K562 (cell line): ENCODE measurements at regions not wholly inside any gene's neighbourhood (a gene's known extent, or its start where the extent isn't known, plus 50 kb on each side); places are given as distances from the start of the nearest gene placed in this dataset.

Experiments used
- ATAC-seq: fragments of 200-7000 bp; cut with Tn5 transposase; 3 replicates; pipeline ENCODE4 v1.9.1; 2020; ENCODE audit warnings: moderate library complexity
- BruUV-seq: library from RNA; stranded (reverse); fragments of 400-500 nt; replicated peaks from 2 replicates; lab custom pipeline; 2021; lab: Mats Ljungman, UMichigan
- CTCF ChIA-PET: fragments of 300-600 bp; formaldehyde crosslinking; extraction: SDS; loops from one replicate; lab custom pipeline; 2021; ENCODE audit warnings: low intra/inter-chr PET ratio; lab: Yijun Ruan, JAX
- POLR2A ChIA-PET: fragments of 300-600, 350-650 bp; sonication (Branson Sonifier 250); formaldehyde crosslinking; extraction: SDS; loops from one replicate; lab custom pipeline; 2021; ENCODE audit warnings: antibody characterized with exemption, inconsistent platforms; lab: Yijun Ruan, JAX
- DNase-seq, 4 experiments: peaks; one replicate each; pipeline versions ENCODE4 v3.0.0 to v3.0.0-alpha.2; 2011 to 2018; ENCODE audit warnings: low spot score in 3 of 4, mixed read lengths in 3 of 4; ENCODE audit errors: extremely low read depth in 1 of 4
- FAIRE-seq: peaks from 2 replicates; lab custom pipeline; 2011; peaks lifted over from hg19 to GRCh38; lab: Jason Lieb, UNC
- H2AFZ ChIP-seq: 2 replicates; pipeline ENCODE4 v1.6.0; 2011; ENCODE audit warnings: low read depth, low read length, control low read depth, inconsistent platforms
- H3K27ac ChIP-seq: fragments of 200-600 bp; 3 replicates; pipeline ENCODE4 v1.8.0; 2011; ENCODE audit warnings: low read depth, mild to moderate bottlenecking, control low read depth, inconsistent platforms, low read length, moderate library complexity, mixed read lengths; ENCODE audit errors: extremely low read depth
- H3K27me3 ChIP-seq, 2 experiments: fragments of 300-600 bp in 1 of 2; 2 replicates in 1 of 2; 3 replicates in 1 of 2; pipeline versions ENCODE4 v1.6.0 to v1.8.0; 2011; ENCODE audit warnings: inconsistent platforms in 2 of 2, low read length in 2 of 2, mild to moderate bottlenecking in 1 of 2, mixed read lengths in 1 of 2, moderate library complexity in 1 of 2; ENCODE audit not compliant: control insufficient read depth in 2 of 2, insufficient read depth in 2 of 2
- H3K36me3 ChIP-seq: fragments of 300-600 bp; 3 replicates; pipeline ENCODE4 v1.8.0; 2011; ENCODE audit warnings: mild to moderate bottlenecking, low read length, inconsistent platforms; ENCODE audit not compliant: control insufficient read depth, insufficient read depth
- H3K4me1 ChIP-seq, 2 experiments: fragments of 200-600 bp in 1 of 2; replicated peaks in 1 of 2; 2 replicates in 1 of 2; 3 replicates in 1 of 2; pipeline versions ENCODE4 v1.5.1 to v1.8.0; 2011; ENCODE audit warnings: inconsistent platforms in 2 of 2, low read length in 2 of 2, mild to moderate bottlenecking in 1 of 2, mixed read lengths in 1 of 2, moderate library complexity in 1 of 2; ENCODE audit not compliant: control insufficient read depth in 2 of 2, insufficient read depth in 2 of 2
- H3K4me2 ChIP-seq: 2 replicates; pipeline ENCODE4 v1.6.1; 2011; ENCODE audit warnings: low read length, control low read depth, inconsistent platforms, mixed read lengths; ENCODE audit not compliant: insufficient read depth
- H3K4me3 ChIP-seq: fragments of 200-600 bp; sonication (generic), shearing (Covaris generic); 2 replicates; pipeline ENCODE4 v1.5.1; 2016; ENCODE audit warnings: control low read depth, inconsistent platforms
- H3K79me2 ChIP-seq: fragments of 200-600 bp; 3 replicates; pipeline ENCODE4 v1.8.0; 2011; ENCODE audit warnings: low read length, inconsistent platforms; ENCODE audit not compliant: control insufficient read depth, insufficient read depth
- H3K9ac ChIP-seq, 2 experiments: 2 replicates each; pipeline versions ENCODE4 v1.6.0 to v1.6.1; 2011; ENCODE audit warnings: low read depth in 2 of 2, low read length in 2 of 2, control low read depth in 1 of 2, inconsistent platforms in 1 of 2, mild to moderate bottlenecking in 1 of 2, mixed read lengths in 1 of 2; ENCODE audit not compliant: insufficient read depth in 1 of 2
- H3K9me1 ChIP-seq: one replicate; pipeline ENCODE4 v1.6.0; 2011; ENCODE audit warnings: inconsistent platforms, mild to moderate bottlenecking, low read length, moderate library complexity; ENCODE audit not compliant: control insufficient read depth, insufficient read depth
- H3K9me3 ChIP-seq: replicated peaks from 2 replicates; pipeline ENCODE4 v1.5.1; 2011; ENCODE audit warnings: low read depth, low read length, inconsistent platforms; ENCODE audit not compliant: control insufficient read depth, insufficient read depth
- H4K20me1 ChIP-seq: replicated peaks from 2 replicates; pipeline ENCODE4 v1.6.1; 2011; ENCODE audit warnings: low read length, inconsistent platforms, mixed read lengths; ENCODE audit not compliant: control insufficient read depth, insufficient read depth
- ATF3 ChIP-seq, 2 experiments: fragments of 450-650 bp in 1 of 2; sonication (generic) in 1 of 2; formaldehyde crosslinking in 1 of 2; IDR thresholded peaks in 1 of 2; conservative IDR thresholded peaks in 1 of 2; 2 replicates each; pipeline versions ENCODE4 v1.6.1 to v1.8.1; 2016 to 2023; ENCODE audit warnings: mild to moderate bottlenecking in 2 of 2, moderate library complexity in 2 of 2, inconsistent platforms in 1 of 2, missing genetic modification reagents in 1 of 2
- BDP1 ChIP-seq: IDR thresholded peaks from 3 replicates; pipeline ENCODE4 v1.6.1; 2011; ENCODE audit not compliant: insufficient read length, insufficient read depth
- ETV5 ChIP-seq: sonication (generic); formaldehyde crosslinking; IDR thresholded peaks from 2 replicates; pipeline ENCODE4 v1.4.0; 2020; ENCODE audit warnings: low read depth, mild to moderate bottlenecking, missing genetic modification reagents
- GATA2 ChIP-seq: sonication (generic); formaldehyde crosslinking; IDR thresholded peaks from 2 replicates; pipeline ENCODE4 v1.4.0; 2020; ENCODE audit warnings: mild to moderate bottlenecking, missing genetic modification reagents
- GTF2F1 ChIP-seq: IDR thresholded peaks from 2 replicates; pipeline ENCODE4 v1.6.1; 2011; ENCODE audit warnings: low read depth, low read length, improper control_type of control experiment
- HOXB6 ChIP-seq: fragments of 250-450 bp; sonication (Bioruptor Pico); IDR thresholded peaks from 2 replicates; pipeline ENCODE4 v1.5.1; 2022; ENCODE audit warnings: mild to moderate bottlenecking, borderline replicate concordance
- KDM4B ChIP-seq, 2 experiments: fragments of 450-650 bp in 1 of 2; sonication (generic) in 1 of 2; IDR thresholded peaks; 2 replicates each; pipeline ENCODE4 v1.6.1; 2016 to 2017; ENCODE audit warnings: borderline replicate concordance in 2 of 2, antibody characterized with exemption in 1 of 2, low read depth in 1 of 2, mild to moderate bottlenecking in 1 of 2
- NFYB ChIP-seq: IDR thresholded peaks from 2 replicates; pipeline ENCODE4 v1.6.1; 2011; ENCODE audit warnings: mild to moderate bottlenecking, moderate library complexity; ENCODE audit not compliant: insufficient read length; ENCODE audit errors: extremely low read depth
- TSC22D4 ChIP-seq: fragments of 450-650 bp; IDR thresholded peaks from 2 replicates; pipeline ENCODE4 v1.6.1; 2016; ENCODE audit warnings: missing genetic modification characterization, missing biosample characterization, control low read depth
- ZNF316 ChIP-seq: fragments of 450-650 bp; IDR thresholded peaks from 2 replicates; pipeline ENCODE4 v1.6.1; 2016
- WGBS: fragments of 100-300 bp; shearing (Covaris generic); methylation state at CpG from one replicate; pipeline ENCODE4 v1.1.6; 2016; ENCODE audit warnings: low coverage, mixed read lengths; ENCODE audit not compliant: insufficient coverage; ENCODE audit errors: missing lambda C conversion rate; 5-methylcytosine and 5-hydroxymethylcytosine counted together
- in situ Hi-C: fragments of 300-500 bp; cut with MboI; formaldehyde crosslinking; loops from 4 replicates; pipeline ENCODE4 v1.15.0; 2018; ENCODE audit warnings: inconsistent platforms, mixed read lengths
- intact Hi-C: fragments of 100-400 bp; cut with micrococcal nuclease; formaldehyde crosslinking; loops from 2 replicates; pipeline ENCODE4 v1.14.2; 2022
- TF ChIP-seq, protein P1 (sequence below): fragments of 450-650 bp; IDR thresholded peaks from 2 replicates; pipeline ENCODE4 v1.6.1; 2017; ENCODE audit warnings: mild to moderate bottlenecking, moderate library complexity
- TF ChIP-seq, protein P2 (sequence below): fragments of 450-650 bp; IDR thresholded peaks from 2 replicates; pipeline ENCODE4 v1.6.1; 2018; ENCODE audit warnings: mild to moderate bottlenecking, low read depth; ENCODE audit not compliant: partially characterized antibody

DNA sequence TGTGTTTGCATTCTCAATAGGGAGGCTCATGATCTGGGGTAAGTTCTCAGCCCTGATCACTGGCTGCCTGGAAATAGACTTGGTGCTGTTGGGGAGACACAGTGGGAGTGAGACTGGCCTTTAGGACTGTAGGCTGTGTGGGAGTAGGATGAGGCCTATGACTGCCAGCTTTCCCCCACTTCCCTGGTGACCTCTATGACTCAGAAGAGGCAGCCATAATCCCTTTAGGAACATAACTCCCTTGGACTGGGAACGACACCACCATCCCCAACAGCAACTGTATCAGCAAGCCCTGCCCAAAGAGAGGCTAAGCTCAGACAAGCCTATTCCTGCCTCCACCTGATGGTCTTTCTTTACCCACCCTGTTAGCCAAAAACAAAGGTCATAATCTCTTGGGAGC is 91.3 kb downstream of the SUCNR1 start:
- ATAC-seq (no peak), FAIRE-seq (no peak), DNase-seq (no peak)
- Histone ChIP-seq H4K20me1 (no peaks in the 10 kb centered on the region), H3K4me1 (no peaks in the 10 kb centered on the region), H3K27ac (no peak overlapping the region), H3K27me3 (no peaks in the 10 kb centered on the region), H3K4me3 (no peak overlapping the region), H3K9ac (no peak overlapping the region), H2AFZ (no peak overlapping the region), H3K9me3 (no peaks in the 10 kb centered on the region), H3K9me1 (no peaks in the 10 kb centered on the region), H3K4me2 (no peak overlapping the region), H3K79me2 (no peaks in the 10 kb centered on the region), H3K36me3 (no peaks in the 10 kb centered on the region)
- 11% methylated on average over 1 of the region's 1 CpG for WGBS
- TF ChIP-seq GATA2 (CRISPR knock-in tag) (no peak), ZNF316 (no peak)
- no TSS peak for BruUV-seq
- intact Hi-C loops (no loop called here), in situ Hi-C loops (no loop called here)
- ChIA-PET POLR2A (interaction anchor here (0.7 kb wide), 1 partner anchor 14 kb away, joined by 5 read pairs; no protein-coding TSS in a partner anchor), CTCF (no interaction called here)

DNA sequence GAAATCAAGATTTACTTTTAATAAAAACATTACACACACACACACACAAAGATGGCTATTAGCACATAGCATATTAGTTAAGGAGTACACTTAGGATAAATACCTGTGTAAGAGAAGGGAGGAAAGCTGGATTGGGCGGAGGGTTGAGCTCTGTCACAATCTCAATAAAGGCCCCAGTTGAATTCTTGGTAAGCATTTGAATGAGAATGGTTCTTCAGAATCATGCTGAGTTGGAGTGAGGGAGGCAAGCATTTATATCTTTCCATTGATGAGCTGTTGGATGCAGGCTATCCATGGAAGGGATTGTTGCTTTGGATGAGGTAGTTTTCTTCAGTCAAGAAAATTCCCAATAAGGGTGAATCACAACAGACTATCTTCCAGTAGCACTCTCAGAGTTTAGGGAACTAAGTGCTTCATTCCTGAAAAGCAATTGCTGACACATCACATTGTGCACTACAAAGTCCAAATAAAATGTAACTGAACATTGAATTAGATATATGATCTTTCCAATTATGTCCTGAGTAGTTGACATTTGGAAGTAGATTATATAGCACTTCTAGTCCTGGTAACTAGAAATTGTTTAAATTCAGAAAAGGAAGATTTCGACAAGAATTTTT is 95.7 kb downstream of the SUCNR1 start:
- no peak overlapping the region for H3K27ac ChIP-seq
- ChIA-PET POLR2A (no interaction called here), CTCF (no interaction called here)
- no TSS peak for BruUV-seq
- H3K36me3 ChIP-seq: no peaks in the 10 kb centered on the region
- no peak overlapping the region for H3K9ac ChIP-seq
- H3K9me3 ChIP-seq: no peaks in the 10 kb centered on the region
- DNase-seq: no peak
- FAIRE-seq: no peak
- H4K20me1 ChIP-seq: no peaks in the 10 kb centered on the region
- H3K27me3 ChIP-seq: no peaks in the 10 kb centered on the region
- intact Hi-C loops (no loop called here), in situ Hi-C loops (no loop called here)
- no peak overlapping the region for H3K4me3 ChIP-seq
- WGBS: 8% methylated on average over 2 of the region's 2 CpGs
- no peaks in the 10 kb centered on the region for H3K79me2 ChIP-seq
- H2AFZ ChIP-seq: no peak overlapping the region
- H3K4me2 ChIP-seq: no peak overlapping the region
- no peaks in the 10 kb centered on the region for H3K9me1 ChIP-seq
- no peaks in the 10 kb centered on the region for H3K4me1 ChIP-seq
- ATAC-seq: no peak
- TF ChIP-seq NFYB (no peak), TSC22D4 (tag) (no peak), HOXB6 (CRISPR knock-in tag) (no peak), ETV5 (no peak), GTF2F1 (no peak), BDP1 (no peak), ATF3 (IDR thresholded peaks at IDR 0.05) (no peak), ATF3 (CRISPR knock-in tag; conservative IDR thresholded peaks at IDR 0.05) (no peak), KDM4B (IDR thresholded peaks at IDR 0.05; ENCODE audit: borderline replicate concordance in 2 of 2, low read depth in 1 of 2) (no peak)
- TF ChIP-seq, protein P1, sequence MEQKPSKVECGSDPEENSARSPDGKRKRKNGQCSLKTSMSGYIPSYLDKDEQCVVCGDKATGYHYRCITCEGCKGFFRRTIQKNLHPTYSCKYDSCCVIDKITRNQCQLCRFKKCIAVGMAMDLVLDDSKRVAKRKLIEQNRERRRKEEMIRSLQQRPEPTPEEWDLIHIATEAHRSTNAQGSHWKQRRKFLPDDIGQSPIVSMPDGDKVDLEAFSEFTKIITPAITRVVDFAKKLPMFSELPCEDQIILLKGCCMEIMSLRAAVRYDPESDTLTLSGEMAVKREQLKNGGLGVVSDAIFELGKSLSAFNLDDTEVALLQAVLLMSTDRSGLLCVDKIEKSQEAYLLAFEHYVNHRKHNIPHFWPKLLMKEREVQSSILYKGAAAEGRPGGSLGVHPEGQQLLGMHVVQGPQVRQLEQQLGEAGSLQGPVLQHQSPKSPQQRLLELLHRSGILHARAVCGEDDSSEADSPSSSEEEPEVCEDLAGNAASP: no peak
- TF ChIP-seq, protein P2, sequence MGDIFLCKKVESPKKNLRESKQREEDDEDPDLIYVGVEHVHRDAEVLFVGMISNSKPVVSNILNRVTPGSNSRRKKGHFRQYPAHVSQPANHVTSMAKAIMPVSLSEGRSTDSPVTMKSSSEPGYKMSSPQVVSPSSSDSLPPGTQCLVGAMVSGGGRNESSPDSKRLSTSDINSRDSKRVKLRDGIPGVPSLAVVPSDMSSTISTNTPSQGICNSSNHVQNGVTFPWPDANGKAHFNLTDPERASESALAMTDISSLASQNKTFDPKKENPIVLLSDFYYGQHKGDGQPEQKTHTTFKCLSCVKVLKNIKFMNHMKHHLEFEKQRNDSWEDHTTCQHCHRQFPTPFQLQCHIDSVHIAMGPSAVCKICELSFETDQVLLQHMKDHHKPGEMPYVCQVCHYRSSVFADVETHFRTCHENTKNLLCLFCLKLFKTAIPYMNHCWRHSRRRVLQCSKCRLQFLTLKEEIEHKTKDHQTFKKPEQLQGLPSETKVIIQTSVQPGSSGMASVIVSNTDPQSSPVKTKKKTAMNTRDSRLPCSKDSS: no peak
